ENCODE measurements at regions not wholly inside any gene's neighbourhood (a gene's known extent, or its start where the extent isn't known, plus 50 kb on each side); places are given as distances from the start of the nearest gene placed in this dataset.

DNA sequence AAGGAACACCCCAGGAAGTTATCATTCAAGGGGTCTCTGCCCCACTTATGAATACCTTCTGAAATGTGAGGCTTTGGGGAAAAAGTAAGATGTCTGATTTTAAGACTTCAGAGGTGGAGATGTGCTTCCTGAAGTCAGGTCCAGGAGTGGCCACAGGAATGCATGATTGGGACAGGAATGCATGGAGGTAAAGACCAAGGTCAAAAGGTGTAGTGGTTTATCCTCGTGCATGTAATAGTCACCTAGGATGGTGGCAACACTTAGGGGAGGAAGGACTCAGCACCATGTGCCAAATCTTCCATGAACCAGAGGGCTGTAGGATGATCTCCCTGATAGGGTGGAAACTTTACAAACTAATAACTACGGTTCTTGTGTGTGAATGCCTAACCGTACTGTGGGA is 217.3 kb downstream of the C12orf75 start:
- intact Hi-C loops (cut with micrococcal nuclease): no loop called here
- DNase-seq: no peak
- Histone ChIP-seq H3K9me3 (replicated peaks) (no peaks in the 10 kb centered on the region), H3K4me3 (no peak overlapping the region), H3K27ac (replicated peaks) (no peak overlapping the region), H3K36me3 (no peaks in the 10 kb centered on the region), H3K4me1 (peaks cover 4% of the 10 kb centered on the region), H3K27me3 (ENCODE audit: low read depth) (no peaks in the 10 kb centered on the region)
- TF ChIP-seq, protein P1, sequence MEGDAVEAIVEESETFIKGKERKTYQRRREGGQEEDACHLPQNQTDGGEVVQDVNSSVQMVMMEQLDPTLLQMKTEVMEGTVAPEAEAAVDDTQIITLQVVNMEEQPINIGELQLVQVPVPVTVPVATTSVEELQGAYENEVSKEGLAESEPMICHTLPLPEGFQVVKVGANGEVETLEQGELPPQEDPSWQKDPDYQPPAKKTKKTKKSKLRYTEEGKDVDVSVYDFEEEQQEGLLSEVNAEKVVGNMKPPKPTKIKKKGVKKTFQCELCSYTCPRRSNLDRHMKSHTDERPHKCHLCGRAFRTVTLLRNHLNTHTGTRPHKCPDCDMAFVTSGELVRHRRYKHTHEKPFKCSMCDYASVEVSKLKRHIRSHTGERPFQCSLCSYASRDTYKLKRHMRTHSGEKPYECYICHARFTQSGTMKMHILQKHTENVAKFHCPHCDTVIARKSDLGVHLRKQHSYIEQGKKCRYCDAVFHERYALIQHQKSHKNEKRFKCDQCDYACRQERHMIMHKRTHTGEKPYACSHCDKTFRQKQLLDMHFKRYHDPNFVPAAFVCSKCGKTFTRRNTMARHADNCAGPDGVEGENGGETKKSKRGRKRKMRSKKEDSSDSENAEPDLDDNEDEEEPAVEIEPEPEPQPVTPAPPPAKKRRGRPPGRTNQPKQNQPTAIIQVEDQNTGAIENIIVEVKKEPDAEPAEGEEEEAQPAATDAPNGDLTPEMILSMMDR (IDR thresholded peaks at IDR 0.05; ENCODE audit: borderline replicate concordance): no peak

DNA sequence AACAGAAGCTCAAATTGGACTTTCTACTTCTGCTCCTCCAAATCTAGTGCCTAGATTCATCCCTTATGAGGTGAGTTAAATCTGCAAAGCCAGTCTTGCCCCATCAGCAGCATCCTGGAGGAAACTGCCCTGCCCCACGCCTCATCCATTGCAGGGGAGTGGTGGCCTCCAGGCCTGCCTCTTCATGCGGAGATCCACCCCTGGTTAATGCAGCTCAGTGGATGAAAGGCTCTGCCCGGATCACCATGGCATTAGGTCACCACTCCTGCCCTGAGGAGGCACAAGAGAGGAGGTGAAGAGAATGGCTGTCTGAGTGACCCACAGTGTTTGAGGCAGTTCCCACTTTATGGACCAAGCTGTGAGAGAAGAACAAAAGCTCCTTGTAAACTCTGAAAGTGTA is 218.1 kb downstream of the C12orf75 start:
- intact Hi-C loops (cut with micrococcal nuclease): no loop called here
- TF ChIP-seq, protein P1 (IDR thresholded peaks at IDR 0.05; ENCODE audit: borderline replicate concordance): no peak
- no peaks in the 10 kb centered on the region for H3K27me3 ChIP-seq (ENCODE audit: low read depth)

DNA sequence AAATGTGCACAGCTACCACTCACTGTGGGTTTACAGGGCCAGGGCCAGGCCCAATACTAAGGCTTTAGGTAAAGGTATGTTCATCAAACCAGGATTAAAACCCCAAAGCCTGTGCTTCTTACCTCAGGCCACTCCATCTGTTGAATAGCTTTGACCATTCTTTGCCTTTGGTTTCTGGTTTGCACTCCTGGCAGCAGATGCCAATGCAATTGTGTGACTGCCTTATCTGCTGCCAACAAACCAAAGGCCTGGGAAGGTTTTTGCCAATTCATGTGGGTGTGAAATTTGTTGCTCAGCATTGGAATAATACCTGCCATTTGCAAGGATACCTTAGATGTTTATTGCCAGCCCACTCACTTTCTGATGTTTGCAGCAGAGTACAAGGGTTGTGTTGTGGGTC is 221.6 kb downstream of the C12orf75 start:
- intact Hi-C loops (cut with micrococcal nuclease): no loop called here
- H3K9me3 ChIP-seq (replicated peaks): no peaks in the 10 kb centered on the region
- H3K27ac ChIP-seq (replicated peaks): no peak overlapping the region
- H3K4me3 ChIP-seq: no peak overlapping the region
- TF ChIP-seq, protein P1 (IDR thresholded peaks at IDR 0.05; ENCODE audit: borderline replicate concordance): no peak
- no peaks in the 10 kb centered on the region for H3K36me3 ChIP-seq
- H3K4me1 ChIP-seq: peaks cover 13% of the 10 kb centered on the region
- no peaks in the 10 kb centered on the region for H3K27me3 ChIP-seq (ENCODE audit: low read depth)
- DNase-seq: no peak

More for the DNA sequence above, 218.1 kb downstream of the C12orf75 start:
- H3K4me1 ChIP-seq: peaks cover 4% of the 10 kb centered on the region
- no peaks in the 10 kb centered on the region for H3K36me3 ChIP-seq
- H3K27ac ChIP-seq (replicated peaks): no peak overlapping the region
- H3K9me3 ChIP-seq (replicated peaks): no peaks in the 10 kb centered on the region
- DNase-seq: no peak
- no peak overlapping the region for H3K4me3 ChIP-seq

DNA sequence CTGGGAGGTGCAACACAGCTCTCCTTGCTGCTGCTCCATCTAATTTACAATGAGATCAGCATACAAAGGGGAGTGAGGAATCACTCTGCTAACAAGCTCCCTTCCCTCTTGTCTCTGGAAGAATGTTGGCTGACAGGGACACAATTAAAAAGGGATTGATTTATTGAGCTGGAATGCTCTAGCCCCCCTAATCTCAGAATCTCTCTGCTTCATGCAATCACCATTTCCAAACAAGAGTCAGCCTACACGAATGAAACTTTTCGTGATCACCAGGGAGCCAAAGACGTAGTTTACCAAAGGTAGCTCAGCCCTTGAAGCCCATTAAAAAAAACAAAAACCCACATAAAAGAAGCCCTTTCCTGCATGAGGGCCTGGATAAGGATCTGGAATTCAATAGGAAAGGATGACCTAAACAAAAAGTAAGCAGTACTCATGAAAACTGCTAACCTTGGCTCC is 223.8 kb downstream of the C12orf75 start:
- Histone ChIP-seq H3K4me3 (no peak overlapping the region), H3K36me3 (no peaks in the 10 kb centered on the region), H3K4me1 (peaks cover 13% of the 10 kb centered on the region), H3K9me3 (replicated peaks) (no peaks in the 10 kb centered on the region), H3K27ac (replicated peaks) (peak overlapping the region; percentile 16), H3K27me3 (ENCODE audit: low read depth) (no peaks in the 10 kb centered on the region)
- TF ChIP-seq, protein P1 (IDR thresholded peaks at IDR 0.05; ENCODE audit: borderline replicate concordance): no peak
- intact Hi-C loops (cut with micrococcal nuclease): no loop called here
- DNase-seq: no peak

DNA sequence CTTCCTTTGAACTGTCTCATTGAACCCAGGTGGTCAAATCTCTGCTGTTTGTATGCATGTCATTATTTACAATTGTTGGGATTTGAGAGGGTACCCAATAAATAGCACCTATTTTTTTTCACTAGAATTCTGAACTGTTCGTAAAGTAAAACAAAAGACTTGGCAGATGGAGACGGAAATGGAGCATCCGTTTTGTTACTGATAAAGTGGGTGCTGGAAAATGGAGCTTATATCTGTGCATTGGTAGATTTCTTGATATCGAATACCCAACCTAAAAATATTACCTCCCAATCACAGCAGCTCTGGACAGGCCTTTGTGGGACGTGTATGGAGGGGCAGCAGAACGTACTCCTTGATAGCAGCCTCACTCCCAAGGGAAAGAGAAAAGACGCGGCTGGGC is 224.4 kb downstream of the C12orf75 start:
- TF ChIP-seq, protein P1 (IDR thresholded peaks at IDR 0.05; ENCODE audit: borderline replicate concordance): no peak

More for the DNA sequence above, 224.4 kb downstream of the C12orf75 start:
- Histone ChIP-seq H3K27ac (replicated peaks) (peak overlapping the region; percentile 16), H3K27me3 (ENCODE audit: low read depth) (no peaks in the 10 kb centered on the region), H3K9me3 (replicated peaks) (no peaks in the 10 kb centered on the region), H3K4me1 (peaks cover 13% of the 10 kb centered on the region), H3K4me3 (no peak overlapping the region), H3K36me3 (no peaks in the 10 kb centered on the region)
- intact Hi-C loops (cut with micrococcal nuclease): no loop called here
- DNase-seq: no peak
